Epithelial cell of proximal tubule (primary cell): ENCODE measurements at regions not wholly inside any gene's neighbourhood (a gene's known extent, or its start where the extent isn't known, plus 50 kb on each side); places are given as distances from the start of the nearest gene placed in this dataset.

Experiments
- DNase-seq: peaks from one replicate; pipeline ENCODE4 v3.0.0-alpha.2; 2011; ENCODE audit warnings: low read depth
- H3K4me3 ChIP-seq: 2 replicates; pipeline ENCODE4 v1.5.1; 2011; ENCODE audit warnings: low read depth, mild to moderate bottlenecking, low read length
- TF ChIP-seq, protein P1 (sequence below): conservative IDR thresholded peaks from 2 replicates; pipeline ENCODE4 v1.5.1; 2012; ENCODE audit warnings: low read depth, mild to moderate bottlenecking, low read length

DNA sequence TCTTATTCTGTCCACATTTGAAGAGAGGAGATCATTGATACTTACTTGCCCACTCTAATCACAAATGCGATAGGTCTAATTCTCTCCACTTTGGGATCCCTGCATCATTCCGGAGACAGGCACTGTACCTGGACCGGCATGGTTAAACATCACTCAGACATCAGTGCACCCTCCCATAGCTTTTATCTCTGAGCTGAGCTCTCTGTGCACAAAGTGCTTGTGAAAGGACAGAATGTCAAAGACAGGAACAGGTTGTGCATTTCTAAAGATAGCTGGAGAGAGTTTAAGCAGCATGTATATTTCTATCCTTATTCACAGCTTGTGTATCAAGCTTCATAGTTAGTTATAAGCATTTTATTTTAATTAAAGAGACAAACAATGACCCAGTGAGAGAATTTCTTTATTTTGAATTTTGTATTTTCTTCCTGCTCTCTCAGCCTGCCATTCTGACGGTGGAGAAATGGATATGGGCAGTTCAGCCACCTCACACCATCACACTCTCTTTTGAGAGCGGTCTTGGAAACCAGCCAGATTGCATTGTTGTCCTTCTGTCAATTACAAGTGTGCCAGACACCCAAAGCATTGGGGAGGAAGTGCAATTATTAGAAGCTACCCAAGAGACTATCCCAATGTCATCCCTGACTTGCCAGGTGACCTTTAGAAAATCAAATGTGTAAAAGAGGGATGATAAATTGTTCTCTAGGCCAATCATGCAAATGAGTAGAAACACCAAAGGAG is 65.2 kb upstream of the CHL1 start:
- TF ChIP-seq, protein P1, sequence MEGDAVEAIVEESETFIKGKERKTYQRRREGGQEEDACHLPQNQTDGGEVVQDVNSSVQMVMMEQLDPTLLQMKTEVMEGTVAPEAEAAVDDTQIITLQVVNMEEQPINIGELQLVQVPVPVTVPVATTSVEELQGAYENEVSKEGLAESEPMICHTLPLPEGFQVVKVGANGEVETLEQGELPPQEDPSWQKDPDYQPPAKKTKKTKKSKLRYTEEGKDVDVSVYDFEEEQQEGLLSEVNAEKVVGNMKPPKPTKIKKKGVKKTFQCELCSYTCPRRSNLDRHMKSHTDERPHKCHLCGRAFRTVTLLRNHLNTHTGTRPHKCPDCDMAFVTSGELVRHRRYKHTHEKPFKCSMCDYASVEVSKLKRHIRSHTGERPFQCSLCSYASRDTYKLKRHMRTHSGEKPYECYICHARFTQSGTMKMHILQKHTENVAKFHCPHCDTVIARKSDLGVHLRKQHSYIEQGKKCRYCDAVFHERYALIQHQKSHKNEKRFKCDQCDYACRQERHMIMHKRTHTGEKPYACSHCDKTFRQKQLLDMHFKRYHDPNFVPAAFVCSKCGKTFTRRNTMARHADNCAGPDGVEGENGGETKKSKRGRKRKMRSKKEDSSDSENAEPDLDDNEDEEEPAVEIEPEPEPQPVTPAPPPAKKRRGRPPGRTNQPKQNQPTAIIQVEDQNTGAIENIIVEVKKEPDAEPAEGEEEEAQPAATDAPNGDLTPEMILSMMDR = no peak
- H3K4me3 ChIP-seq = no peak overlapping the region
- no peak for DNase-seq

DNA sequence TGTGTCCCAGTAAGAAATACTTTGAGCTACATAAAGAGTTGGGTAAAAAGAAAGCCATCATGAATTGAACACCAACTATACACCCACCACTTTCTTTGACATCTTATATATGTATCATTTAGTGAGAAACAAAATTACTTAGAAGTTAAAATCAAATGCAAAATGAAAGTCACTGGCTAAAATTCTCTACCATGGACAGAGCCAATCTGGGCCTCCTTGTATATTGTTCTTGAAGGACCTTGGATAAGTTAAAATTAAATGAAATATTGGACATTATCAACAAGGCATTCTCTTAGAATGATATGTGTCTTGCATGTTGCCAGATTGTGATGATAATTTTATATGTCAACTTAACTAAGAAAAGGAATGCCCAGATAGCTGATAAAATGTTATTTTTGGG is 64.2 kb upstream of the CHL1 start:
- TF ChIP-seq, protein P1 = no peak
- no peak for DNase-seq

DNA sequence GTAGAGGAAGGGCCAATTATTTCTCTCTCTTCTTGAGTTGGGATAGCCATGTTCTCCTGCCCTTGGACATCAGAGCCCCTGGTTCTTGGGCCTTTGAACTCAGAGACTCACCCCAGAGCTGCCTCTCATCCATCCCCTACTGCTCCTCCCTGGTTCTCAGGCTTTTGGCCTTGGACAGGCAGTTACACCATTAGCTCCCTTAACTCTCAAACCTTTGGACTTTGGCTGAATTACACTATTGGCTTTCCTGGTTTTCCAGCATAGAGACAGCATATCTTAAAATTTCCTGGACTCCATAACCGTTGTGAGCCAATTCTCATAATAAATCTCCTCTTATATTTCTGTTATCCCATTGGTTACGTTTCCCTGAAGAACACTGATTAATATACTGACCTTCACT is 63.7 kb upstream of the CHL1 start:
- no peak for DNase-seq
- H3K4me3 ChIP-seq = no peak overlapping the region
- TF ChIP-seq, protein P1 = no peak

More for the DNA sequence above, 64.2 kb upstream of the CHL1 start:
- no peak overlapping the region for H3K4me3 ChIP-seq

DNA sequence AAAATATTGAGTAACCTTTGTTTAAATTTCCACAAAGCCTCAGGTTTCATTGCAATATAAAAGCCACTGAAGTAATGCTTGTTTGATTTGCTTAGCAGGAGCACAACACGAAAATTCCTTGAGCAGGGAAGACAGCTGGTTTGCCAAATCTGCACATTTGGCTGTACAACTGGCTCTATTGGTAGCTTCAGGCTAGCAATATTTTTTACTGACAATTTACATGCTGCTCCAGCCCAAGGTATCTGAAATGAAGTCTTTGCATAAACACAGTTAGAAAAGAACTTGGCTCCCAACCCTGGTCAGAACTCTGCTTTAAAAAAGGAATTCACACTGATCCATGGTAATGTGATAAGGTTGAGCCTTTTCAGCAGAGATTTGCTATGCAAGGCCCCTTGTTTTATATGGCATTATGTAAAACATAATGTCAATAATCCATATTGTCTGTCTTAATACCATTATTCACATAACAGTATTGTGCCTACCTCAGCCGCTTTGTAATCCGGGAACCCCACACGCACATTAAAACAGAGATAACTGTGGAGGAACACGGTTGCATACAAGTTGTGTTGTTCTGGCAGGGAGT is 55.7 kb upstream of the CHL1 start:
- TF ChIP-seq, protein P1 = no peak
- H3K4me3 ChIP-seq = no peak overlapping the region
- no peak for DNase-seq
